Breast epithelium (tissue), 4 donors: ENCODE measurements at regions not wholly inside any gene's neighbourhood (a gene's known extent, or its start where the extent isn't known, plus 50 kb on each side); places are given as distances from the start of the nearest gene placed in this dataset.

Experiments
- DNase-seq, 2 donors: peaks; one replicate each; pipeline ENCODE4 v3.0.0-alpha.2; 2019; ENCODE audit warnings: low spot score in 2 of 2
- H3K27ac ChIP-seq, 2 donors: fragments of 200-600 bp; sonication (generic) in 1 of 2; one replicate each; pipeline ENCODE4 v1.5.1; 2016 to 2019; ENCODE audit warnings: mild to moderate bottlenecking in 1 of 2
- H3K27me3 ChIP-seq, 2 donors: fragments of 200-600 bp; sonication (generic) in 1 of 2; one replicate each; pipeline versions ENCODE4 v1.5.1 to v1.6.0; 2017 to 2019; ENCODE audit warnings: control low read depth in 1 of 2, mild to moderate bottlenecking in 1 of 2
- H3K36me3 ChIP-seq: fragments of 200-600 bp; one replicate; pipeline ENCODE4 v1.5.1; 2019
- H3K4me1 ChIP-seq, 2 donors: fragments of 200-600 bp; sonication (generic); one replicate each; pipeline ENCODE4 v1.5.1; 2016 to 2019; ENCODE audit warnings: control low read depth in 1 of 2
- H3K4me3 ChIP-seq, 3 donors: fragments of 200-600 bp; sonication (generic); 1 replicate in 2 of 3; 2 replicates in 1 of 3; pipeline ENCODE4 v1.5.1; 2016 to 2019; ENCODE audit warnings: mild to moderate bottlenecking in 3 of 3, moderate library complexity in 2 of 3
- H3K9me3 ChIP-seq, 2 donors: fragments of 200-600 bp; sonication (generic) in 1 of 2; one replicate each; pipeline ENCODE4 v1.5.1; 2016 to 2019; ENCODE audit warnings: control low read depth in 1 of 2
- POLR2A ChIP-seq: fragments of 450-650 bp; IDR thresholded peaks from one replicate; pipeline ENCODE4 v1.6.1; 2016; ENCODE audit warnings: antibody characterized with exemption, mild to moderate bottlenecking, moderate library complexity
- POLR2AphosphoS5 ChIP-seq, 3 donors: sonication (generic); formaldehyde crosslinking; IDR thresholded peaks; one replicate each; pipeline ENCODE4 v1.6.1; 2017; ENCODE audit warnings: antibody characterized with exemption in 3 of 3
- intact Hi-C: fragments of 100-400 bp; cut with DNase I; formaldehyde crosslinking; loops from one replicate; pipeline ENCODE4 v1.15.1; 2023; ENCODE audit warnings: low total_unique reads
- TF ChIP-seq, protein P1 (sequence below), 3 donors: fragments of 450-650 bp; IDR thresholded peaks; one replicate each; pipeline ENCODE4 v1.5.1; 2016 to 2017; ENCODE audit warnings: antibody characterized with exemption in 3 of 3, mild to moderate bottlenecking in 3 of 3, moderate library complexity in 3 of 3

- intact Hi-C loops = no loop called here
- Histone ChIP-seq H3K4me1 (no peaks in the 10 kb centered on the region), H3K27me3 (no peaks in the 10 kb centered on the region), H3K36me3 (no peaks in the 10 kb centered on the region), H3K4me3 (no peak overlapping the region), H3K9me3 (no peaks in the 10 kb centered on the region), H3K27ac (no peak overlapping the region)
- no peak for DNase-seq
- TF ChIP-seq, protein P1, sequence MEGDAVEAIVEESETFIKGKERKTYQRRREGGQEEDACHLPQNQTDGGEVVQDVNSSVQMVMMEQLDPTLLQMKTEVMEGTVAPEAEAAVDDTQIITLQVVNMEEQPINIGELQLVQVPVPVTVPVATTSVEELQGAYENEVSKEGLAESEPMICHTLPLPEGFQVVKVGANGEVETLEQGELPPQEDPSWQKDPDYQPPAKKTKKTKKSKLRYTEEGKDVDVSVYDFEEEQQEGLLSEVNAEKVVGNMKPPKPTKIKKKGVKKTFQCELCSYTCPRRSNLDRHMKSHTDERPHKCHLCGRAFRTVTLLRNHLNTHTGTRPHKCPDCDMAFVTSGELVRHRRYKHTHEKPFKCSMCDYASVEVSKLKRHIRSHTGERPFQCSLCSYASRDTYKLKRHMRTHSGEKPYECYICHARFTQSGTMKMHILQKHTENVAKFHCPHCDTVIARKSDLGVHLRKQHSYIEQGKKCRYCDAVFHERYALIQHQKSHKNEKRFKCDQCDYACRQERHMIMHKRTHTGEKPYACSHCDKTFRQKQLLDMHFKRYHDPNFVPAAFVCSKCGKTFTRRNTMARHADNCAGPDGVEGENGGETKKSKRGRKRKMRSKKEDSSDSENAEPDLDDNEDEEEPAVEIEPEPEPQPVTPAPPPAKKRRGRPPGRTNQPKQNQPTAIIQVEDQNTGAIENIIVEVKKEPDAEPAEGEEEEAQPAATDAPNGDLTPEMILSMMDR (IDR thresholded peaks at IDR 0.05) = no peak
Observed at GRCh38 chr6:86822747-86823146, 114.6 kb upstream of the HTR1E start.

DNA sequence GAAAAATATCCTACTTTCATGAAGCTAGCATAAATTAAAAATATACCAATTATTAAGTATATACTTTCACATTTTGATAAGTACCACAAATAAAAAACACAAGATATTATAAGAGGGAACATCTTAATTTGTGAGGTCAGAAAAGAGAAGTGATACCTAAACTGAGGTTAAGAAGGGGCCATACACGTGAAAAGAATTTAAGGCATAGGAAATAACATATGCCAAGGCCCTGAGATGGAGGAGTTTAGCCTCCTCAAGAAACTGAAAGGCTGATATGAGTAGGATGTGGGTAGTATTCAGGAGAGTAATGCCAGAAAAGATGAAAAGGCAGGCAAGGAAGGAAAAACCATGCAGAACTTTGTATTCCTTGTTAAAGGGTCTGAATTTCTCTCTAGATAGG is 116.6 kb upstream of the HTR1E start:
- Histone ChIP-seq H3K9me3 (no peaks in the 10 kb centered on the region), H3K27ac (no peak overlapping the region), H3K36me3 (no peaks in the 10 kb centered on the region), H3K4me1 (no peaks in the 10 kb centered on the region), H3K4me3 (no peak overlapping the region), H3K27me3 (no peaks in the 10 kb centered on the region)
- no peak for DNase-seq
- intact Hi-C loops = no loop called here
- no peak for TF ChIP-seq POLR2A
- no peak for TF ChIP-seq POLR2AphosphoS5 (IDR thresholded peaks at IDR 0.05)
- TF ChIP-seq, protein P1 (IDR thresholded peaks at IDR 0.05) = no peak

DNA sequence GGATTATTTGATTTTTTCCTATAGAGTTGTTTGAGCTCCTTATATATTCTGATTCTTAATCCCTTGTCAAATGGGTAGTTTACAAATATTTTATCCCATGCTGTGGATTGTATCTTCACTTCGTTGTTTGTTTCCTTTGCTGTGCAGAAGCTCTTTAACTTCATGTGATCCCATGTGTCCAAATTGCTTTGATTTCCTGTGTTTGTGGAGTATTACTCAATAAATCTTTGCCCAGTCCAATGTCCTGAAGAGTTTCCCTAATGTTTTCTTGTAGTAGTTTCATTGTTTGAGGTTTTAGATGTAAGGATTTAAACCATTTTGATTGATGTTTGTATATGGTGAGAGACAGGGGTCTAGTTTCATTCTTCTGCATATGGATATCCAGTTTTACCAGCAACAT is 143.7 kb upstream of the HTR1E start:
- no peaks in the 10 kb centered on the region for H3K4me1 ChIP-seq
- no peak for DNase-seq
- no peaks in the 10 kb centered on the region for H3K27me3 ChIP-seq
- no peaks in the 10 kb centered on the region for H3K36me3 ChIP-seq
- intact Hi-C loops = loop anchor here (10.0 kb wide), 1 partner anchor 1631 kb away; no protein-coding TSS in a partner anchor
- no peak overlapping the region for H3K27ac ChIP-seq
- no peak overlapping the region for H3K4me3 ChIP-seq
- no peaks in the 10 kb centered on the region for H3K9me3 ChIP-seq
- TF ChIP-seq POLR2A (no peak), POLR2AphosphoS5 (IDR thresholded peaks at IDR 0.05) (no peak)
- TF ChIP-seq, protein P1 (IDR thresholded peaks at IDR 0.05) = no peak

GRCh38 chr6:86791476-86791875 is 145.9 kb upstream of the HTR1E start:
- intact Hi-C loops = loop anchor here (10.0 kb wide), 1 partner anchor 1633 kb away; no protein-coding TSS in a partner anchor
- no peaks in the 10 kb centered on the region for H3K4me1 ChIP-seq
- H3K27me3 ChIP-seq = no peaks in the 10 kb centered on the region
- no peak for TF ChIP-seq POLR2AphosphoS5 (IDR thresholded peaks at IDR 0.05)
- TF ChIP-seq POLR2A = no peak
- TF ChIP-seq, protein P1 (IDR thresholded peaks at IDR 0.05) = no peak
- H3K4me3 ChIP-seq = no peak overlapping the region
- no peak overlapping the region for H3K27ac ChIP-seq
- H3K9me3 ChIP-seq = no peaks in the 10 kb centered on the region
- DNase-seq = no peak
- H3K36me3 ChIP-seq = no peaks in the 10 kb centered on the region

DNA sequence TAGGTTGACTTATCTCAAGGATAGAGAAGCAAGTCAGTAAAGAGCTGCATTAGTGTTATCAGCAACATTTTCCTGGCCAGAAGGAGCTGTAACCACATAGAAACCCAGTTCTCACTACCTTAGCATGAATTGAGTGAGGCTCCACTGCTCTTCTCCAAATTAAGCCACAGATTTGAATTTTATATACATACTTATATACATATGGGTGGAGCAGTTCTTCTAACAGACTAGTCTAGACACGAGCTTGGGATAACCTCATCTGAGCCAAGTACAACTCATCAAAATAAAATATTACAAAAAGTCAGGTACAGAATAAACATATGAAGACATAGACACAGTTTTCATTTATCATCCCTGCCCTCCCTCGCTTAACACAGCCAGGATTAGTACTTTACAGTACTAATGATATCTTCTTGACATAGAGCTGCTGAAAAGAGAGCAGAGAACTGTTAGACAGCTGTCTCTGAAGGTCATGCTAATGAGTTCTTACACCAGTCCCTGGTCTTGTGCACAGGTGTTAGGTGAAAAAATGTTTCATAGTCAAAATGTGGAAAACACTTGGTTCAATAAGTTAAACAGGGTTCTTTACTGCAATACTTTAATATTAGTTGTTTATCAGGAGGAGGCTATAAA is 147.4 kb upstream of the HTR1E start:
- intact Hi-C loops = loop anchor here (10.0 kb wide), 1 partner anchor 1635 kb away; no protein-coding TSS in a partner anchor
- TF ChIP-seq POLR2AphosphoS5 (IDR thresholded peaks at IDR 0.05) (no peak), POLR2A (no peak)
- TF ChIP-seq, protein P1 (IDR thresholded peaks at IDR 0.05) = no peak
- DNase-seq = no peak
- H3K27ac ChIP-seq = no peak overlapping the region
- H3K4me1 ChIP-seq = no peaks in the 10 kb centered on the region
- H3K36me3 ChIP-seq = no peaks in the 10 kb centered on the region
- no peaks in the 10 kb centered on the region for H3K9me3 ChIP-seq
- H3K4me3 ChIP-seq = no peak overlapping the region
- no peaks in the 10 kb centered on the region for H3K27me3 ChIP-seq
